Astrocyte of the cerebellum (primary cell): ENCODE measurements at regions not wholly inside any gene's neighbourhood (a gene's known extent, or its start where the extent isn't known, plus 50 kb on each side); places are given as distances from the start of the nearest gene placed in this dataset.

Experiments
- DNase-seq: peaks from one replicate; pipeline ENCODE4 v3.0.0-alpha.2; 2011; ENCODE audit warnings: low read depth
- H3K4me3 ChIP-seq: 2 replicates; pipeline ENCODE4 v1.5.1; 2011; ENCODE audit warnings: mild to moderate bottlenecking, low read depth, low read length, moderate library complexity
- CTCF ChIP-seq: IDR thresholded peaks from 2 replicates; pipeline ENCODE4 v1.5.1; 2012; ENCODE audit warnings: low read length, low read depth, moderate library complexity, mild to moderate bottlenecking; ENCODE audit errors: missing control alignments
- in situ Hi-C: cut with HindIII; loops from 2 replicates; pipeline ENCODE4 v1.10.0; 2017; ENCODE audit warnings: low sequenced_read_pairs

- no peak for DNase-seq
- in situ Hi-C loops: no loop called here
- no peak overlapping the region for H3K4me3 ChIP-seq
- no peak for TF ChIP-seq CTCF
Observed at GRCh38 chr2:60054571-60055340, 498.7 kb downstream of the BCL11A start.

GRCh38 chr2:60053791-60054190, 499.7 kb downstream of the BCL11A start:
- no peak overlapping the region for H3K4me3 ChIP-seq
- DNase-seq: no peak
- in situ Hi-C loops: no loop called here
- no peak for TF ChIP-seq CTCF

- no peak for DNase-seq
- in situ Hi-C loops: no loop called here
- no peak for TF ChIP-seq CTCF
- H3K4me3 ChIP-seq: no peak overlapping the region
Observed at GRCh38 chr2:60052601-60053000, 500.9 kb downstream of the BCL11A start.

GRCh38 chr2:60051991-60052390, 501.5 kb downstream of the BCL11A start:
- no peak for TF ChIP-seq CTCF
- DNase-seq: no peak
- in situ Hi-C loops: no loop called here
- H3K4me3 ChIP-seq: no peak overlapping the region

- in situ Hi-C loops: no loop called here
- H3K4me3 ChIP-seq: no peak overlapping the region
- no peak for DNase-seq
- TF ChIP-seq CTCF: no peak
Observed at GRCh38 chr2:60047944-60048525, 505.4 kb downstream of the BCL11A start.

- H3K4me3 ChIP-seq: no peak overlapping the region
- no peak for TF ChIP-seq CTCF
- DNase-seq: no peak
- in situ Hi-C loops: no loop called here
Observed at GRCh38 chr2:60047347-60047746, 506.1 kb downstream of the BCL11A start.
